ENCODE measurements at regions not wholly inside any gene's neighbourhood (a gene's known extent, or its start where the extent isn't known, plus 50 kb on each side); places are given as distances from the start of the nearest gene placed in this dataset.

- Histone ChIP-seq H3K9me3 (ENCODE audit: control insufficient read depth, insufficient read depth, low read length) (no peaks in the 10 kb centered on the region), H2BK20ac (ENCODE audit: low read depth, low read length) (no peak overlapping the region), H3K36me3 (ENCODE audit: control insufficient read depth, insufficient read depth, low read length) (no peaks in the 10 kb centered on the region), H3K9ac (ENCODE audit: low read depth, low read length) (no peak overlapping the region), H4K8ac (ENCODE audit: low read depth in 2 of 2, low read length in 2 of 2) (no peak overlapping the region), H3K14ac (replicated peaks; ENCODE audit: low read depth, low read length) (no peak overlapping the region), H3K27me3 (ENCODE audit: control insufficient read depth, insufficient read depth, low read length) (no peaks in the 10 kb centered on the region), H3K18ac (ENCODE audit: low read depth, low read length) (no peak overlapping the region), H3K56ac (ENCODE audit: extremely low read depth, insufficient read depth, low read length) (no peak overlapping the region), H3K23ac (ENCODE audit: low read depth, low read length) (no peak overlapping the region), H3K79me1 (ENCODE audit: low read depth in 1 of 2, low read length in 2 of 2) (no peaks in the 10 kb centered on the region), H2AK5ac (ENCODE audit: low read depth, low read length) (no peak overlapping the region), H3K9me1 (ENCODE audit: insufficient read depth, low read length) (no peaks in the 10 kb centered on the region), H2BK120ac (ENCODE audit: low read depth, low read length) (no peak overlapping the region), H3K4me3 (ENCODE audit: insufficient read depth, low read depth, low read length) (no peak overlapping the region), H4K20me1 (ENCODE audit: insufficient read depth, low read length) (no peaks in the 10 kb centered on the region), H3K4me2 (ENCODE audit: low read depth, low read length) (no peak overlapping the region), H2BK15ac (ENCODE audit: low read depth, low read length) (no peak overlapping the region), H3K27ac (ENCODE audit: insufficient read depth, low read length) (no peak overlapping the region), H4K91ac (ENCODE audit: insufficient read depth, low read depth, low read length) (no peak overlapping the region), H2BK5ac (ENCODE audit: low read depth, low read length, poor library complexity, severe bottlenecking) (no peak overlapping the region), H2AFZ (replicated peaks; ENCODE audit: low read length, poor library complexity) (no peak overlapping the region), H3K4ac (ENCODE audit: low read depth, low read length) (no peak overlapping the region), H3K4me1 (ENCODE audit: control insufficient read depth, insufficient read depth, low read length) (peaks cover 2% of the 10 kb centered on the region; the same call in 1 of the 2 replicates), H4K5ac (ENCODE audit: low read depth, low read length) (no peak overlapping the region), H2AK9ac (replicated peaks; ENCODE audit: low read depth, low read length, poor library complexity) (no peak overlapping the region)
- in situ Hi-C loops (cut with MboI; ENCODE audit: low sequenced_read_pairs) = no loop called here
- CTCF ChIA-PET = interaction anchor here (0.9 kb wide), 1 partner anchor 8 kb away, joined by 3 read pairs; no protein-coding TSS in a partner anchor
- intact Hi-C loops (cut with micrococcal nuclease) = no loop called here
- BruUV-seq (replicated peaks) = no TSS peak
- ATAC-seq (ENCODE audit: low read depth) (no peak), DNase-seq (no peak)
- dilution Hi-C loops (cut with HindIII; ENCODE audit: low sequenced_read_pairs, unreplicated experiment) = no loop called here
- POLR2A ChIA-PET (ENCODE audit: unreplicated experiment) = no interaction called here
- TF ChIP-seq BHLHE40 (IDR thresholded peaks at IDR 0.05; ENCODE audit: low read depth, low read length) = no peak
- no peak for TF ChIP-seq MAFK (IDR thresholded peaks at IDR 0.05; ENCODE audit: low read depth, low read length)
- no peak for TF ChIP-seq SMC3 (IDR thresholded peaks at IDR 0.05; ENCODE audit: low read depth, low read length)
- no peak for TF ChIP-seq MAZ (IDR thresholded peaks at IDR 0.05; ENCODE audit: borderline replicate concordance, low read depth, low read length)
- TF ChIP-seq ELK1 (IDR thresholded peaks at IDR 0.05; ENCODE audit: borderline replicate concordance, low read depth, low read length) = no peak
- no peak for TF ChIP-seq RCOR1 (IDR thresholded peaks at IDR 0.05; ENCODE audit: insufficient replicate concordance, low read length)
- TF ChIP-seq USF2 (IDR thresholded peaks at IDR 0.05; ENCODE audit: low read depth, low read length) = no peak
- TF ChIP-seq RAD21 (IDR thresholded peaks at IDR 0.05; ENCODE audit: low read length) = no peak
- no peak for TF ChIP-seq CHD1 (IDR thresholded peaks at IDR 0.05; ENCODE audit: low read depth, low read length)
- TF ChIP-seq CEBPB (IDR thresholded peaks at IDR 0.05; ENCODE audit: low read depth, low read length) = no peak
- TF ChIP-seq MXI1 (IDR thresholded peaks at IDR 0.05; ENCODE audit: borderline replicate concordance, low read depth, low read length) = no peak
- no peak for TF ChIP-seq FOS (IDR thresholded peaks at IDR 0.05; ENCODE audit: low read depth, low read length)
- no peak for TF ChIP-seq POLR2A (IDR thresholded peaks at IDR 0.05; ENCODE audit: low read depth, low read length)
- TF ChIP-seq NFE2L2 (IDR thresholded peaks at IDR 0.05; ENCODE audit: low read depth, low read length) = no peak
- TF ChIP-seq CTCF (conservative IDR thresholded peaks at IDR 0.05; ENCODE audit: low read depth, low read length) = no peak
- TF ChIP-seq RFX5 (IDR thresholded peaks at IDR 0.05; ENCODE audit: low read depth, low read length) = no peak
These were observed 135.5 kb downstream of the TMEM26 start for GRCh38 chr10:61317706-61318105.
